Mesendoderm (in vitro differentiated cells): ENCODE measurements at regions not wholly inside any gene's neighbourhood (a gene's known extent, or its start where the extent isn't known, plus 50 kb on each side); places are given as distances from the start of the nearest gene placed in this dataset.
"Not testable (repeated sequence)": the region's sequence is repeated elsewhere in the genome, so short reads cannot be mapped to it uniquely, and the experiment has no call there.

ENCODE experiments used
- DNase-seq: peaks from one replicate; pipeline ENCODE4 v3.0.0; 2013
- H2AK5ac ChIP-seq: 2 replicates; pipeline ENCODE4 v1.6.1; 2013; ENCODE audit warnings: low read length, inconsistent platforms
- H2BK120ac ChIP-seq: 2 replicates; pipeline ENCODE4 v1.6.1; 2013; ENCODE audit warnings: low read depth, mild to moderate bottlenecking, low read length, moderate library complexity, mixed read lengths
- H2BK15ac ChIP-seq: replicated peaks from 2 replicates; pipeline ENCODE4 v1.6.1; 2013; ENCODE audit warnings: low read depth, mild to moderate bottlenecking, moderate library complexity
- H2BK5ac ChIP-seq: 2 replicates; pipeline ENCODE4 v1.6.1; 2013; ENCODE audit warnings: low read length, inconsistent platforms
- H3K18ac ChIP-seq: 2 replicates; pipeline ENCODE4 v1.6.1; 2013; ENCODE audit warnings: mild to moderate bottlenecking, low read length, mixed read lengths
- H3K23ac ChIP-seq: one replicate; pipeline ENCODE4 v1.6.1; 2013; ENCODE audit warnings: low read length
- H3K27ac ChIP-seq: 2 replicates; pipeline ENCODE4 v1.5.1; 2013; ENCODE audit warnings: low read depth, mild to moderate bottlenecking, inconsistent platforms, low read length, moderate library complexity
- H3K27me3 ChIP-seq: 2 replicates; pipeline ENCODE4 v1.6.1; 2013; ENCODE audit warnings: low read length, control low read depth, mild to moderate bottlenecking, inconsistent platforms; ENCODE audit not compliant: insufficient read depth, poor library complexity
- H3K36me3 ChIP-seq: 2 replicates; pipeline ENCODE4 v1.6.1; 2013; ENCODE audit warnings: low read length, inconsistent platforms; ENCODE audit not compliant: control insufficient read depth, insufficient read depth
- H3K4ac ChIP-seq: one replicate; pipeline ENCODE4 v1.6.1; 2013; ENCODE audit warnings: low read depth, mild to moderate bottlenecking, low read length, moderate library complexity
- H3K4me1 ChIP-seq: 2 replicates; pipeline ENCODE4 v1.6.1; 2013; ENCODE audit warnings: low read depth, low read length, inconsistent platforms; ENCODE audit not compliant: control insufficient read depth
- H3K4me2 ChIP-seq: 2 replicates; pipeline ENCODE4 v1.6.1; 2013; ENCODE audit warnings: low read length
- H3K4me3 ChIP-seq: 2 replicates; pipeline ENCODE4 v1.5.1; 2013; ENCODE audit warnings: mild to moderate bottlenecking, low read length
- H3K56ac ChIP-seq: one replicate; pipeline ENCODE4 v1.6.1; 2013; ENCODE audit warnings: low read length
- H3K79me1 ChIP-seq: 2 replicates; pipeline ENCODE4 v1.6.1; 2013; ENCODE audit warnings: low read length, inconsistent platforms
- H3K79me2 ChIP-seq: 2 replicates; pipeline ENCODE4 v1.6.1; 2013; ENCODE audit warnings: mild to moderate bottlenecking, low read length; ENCODE audit not compliant: control insufficient read depth, insufficient read depth
- H3K9ac ChIP-seq: 2 replicates; pipeline ENCODE4 v1.6.1; 2013; ENCODE audit warnings: low read length, inconsistent platforms
- H4K5ac ChIP-seq: one replicate; pipeline ENCODE4 v1.6.1; 2013; ENCODE audit warnings: low read length
- H4K8ac ChIP-seq: one replicate; pipeline ENCODE4 v1.6.1; 2013; ENCODE audit warnings: low read depth, mild to moderate bottlenecking, control low read depth, low read length, moderate library complexity
- WGBS: extraction: QIAGEN DNeasy Blood & Tissue Kit; methylation state at CpG from one replicate; pipeline ENCODE4 v1.1.7; 2013; ENCODE audit warnings: low lambda C conversion rate, missing lambda C conversion rate; ENCODE audit not compliant: insufficient coverage; ENCODE audit errors: extremely low coverage; 5-methylcytosine and 5-hydroxymethylcytosine counted together

DNA sequence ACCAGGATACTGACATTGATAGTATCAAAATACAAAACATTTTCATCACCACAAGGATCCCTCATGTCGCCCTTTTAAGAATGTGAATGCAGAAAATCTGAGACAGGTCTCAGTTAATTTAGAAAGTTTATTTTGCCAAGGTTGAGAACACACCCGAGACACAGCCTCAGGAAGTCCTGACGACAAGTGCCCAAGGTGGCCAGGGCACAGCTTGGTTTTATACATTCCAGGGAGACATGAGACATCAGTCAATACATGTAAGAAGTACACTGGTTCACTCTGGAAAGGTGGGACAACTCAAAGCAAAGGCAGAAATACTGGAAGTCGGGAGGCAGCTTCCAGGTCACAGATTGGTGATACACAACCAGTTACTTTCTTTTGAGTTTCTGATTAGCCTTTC is 235.2 kb upstream of the KRR1 start:
- no peak overlapping the region for H3K23ac ChIP-seq
- H3K4me2 ChIP-seq = no peak overlapping the region
- no peaks in the 10 kb centered on the region for H3K36me3 ChIP-seq
- no peaks in the 10 kb centered on the region for H3K79me1 ChIP-seq
- no peak overlapping the region for H3K4ac ChIP-seq
- H3K9ac ChIP-seq = no peak overlapping the region
- no peak overlapping the region for H2BK120ac ChIP-seq
- H3K4me1 ChIP-seq = peaks cover 13% of the 10 kb centered on the region
- no peak for DNase-seq
- no peaks in the 10 kb centered on the region for H3K27me3 ChIP-seq
- no peak overlapping the region for H3K56ac ChIP-seq
- H3K18ac ChIP-seq = no peak overlapping the region
- no peak overlapping the region for H2BK5ac ChIP-seq
- H3K79me2 ChIP-seq = no peaks in the 10 kb centered on the region
- no peak overlapping the region for H2AK5ac ChIP-seq
- H3K27ac ChIP-seq = no peak overlapping the region
- H3K4me3 ChIP-seq = no peak overlapping the region
- no peak overlapping the region for H4K8ac ChIP-seq
- no CpG with 5 or more reads among the region's 4 CpGs for WGBS
- H2BK15ac ChIP-seq = no peak overlapping the region
- H4K5ac ChIP-seq = no peak overlapping the region

GRCh38 chr12:75744607-75745256 is 233.3 kb upstream of the KRR1 start:
- Histone ChIP-seq H3K27me3 (no peaks in the 10 kb centered on the region), H3K27ac (no peak overlapping the region), H3K4me3 (no peak overlapping the region), H2BK15ac (peak overlapping the region; percentile 23), H3K56ac (no peak overlapping the region), H3K18ac (peak overlapping the region; percentile 8), H3K9ac (no peak overlapping the region), H2BK120ac (no peak overlapping the region), H3K4ac (no peak overlapping the region), H2BK5ac (no peak overlapping the region), H3K23ac (no peak overlapping the region), H3K4me2 (no peak overlapping the region), H3K79me1 (no peaks in the 10 kb centered on the region), H4K8ac (no peak overlapping the region), H3K36me3 (no peaks in the 10 kb centered on the region), H2AK5ac (no peak overlapping the region), H3K79me2 (no peaks in the 10 kb centered on the region), H3K4me1 (peaks cover 13% of the 10 kb centered on the region), H4K5ac (no peak overlapping the region)
- peak; percentile 88 for DNase-seq
- WGBS = no CpG with 5 or more reads among the region's 1 CpG

- H3K27me3 ChIP-seq = no peaks in the 10 kb centered on the region
- no CpG with 5 or more reads among the region's 1 CpG for WGBS
- no peak overlapping the region for H2BK5ac ChIP-seq
- no peak overlapping the region for H3K4ac ChIP-seq
- no peak overlapping the region for H3K9ac ChIP-seq
- H2AK5ac ChIP-seq = no peak overlapping the region
- no peak overlapping the region for H3K4me3 ChIP-seq
- H3K4me2 ChIP-seq = no peak overlapping the region
- no peaks in the 10 kb centered on the region for H3K79me2 ChIP-seq
- H3K4me1 ChIP-seq = peaks cover 13% of the 10 kb centered on the region
- no peak for DNase-seq
- H4K5ac ChIP-seq = no peak overlapping the region
- no peak overlapping the region for H4K8ac ChIP-seq
- no peak overlapping the region for H3K23ac ChIP-seq
- no peak overlapping the region for H2BK15ac ChIP-seq
- peak overlapping the region; percentile 39 for H3K18ac ChIP-seq
- H2BK120ac ChIP-seq = no peak overlapping the region
- no peaks in the 10 kb centered on the region for H3K36me3 ChIP-seq
- H3K56ac ChIP-seq = no peak overlapping the region
- no peak overlapping the region for H3K27ac ChIP-seq
- no peaks in the 10 kb centered on the region for H3K79me1 ChIP-seq
These were observed 231.6 kb upstream of the KRR1 start for GRCh38 chr12:75742961-75743360.

GRCh38 chr12:75742048-75742447 is 230.6 kb upstream of the KRR1 start:
- H3K27ac ChIP-seq = no peak overlapping the region
- no peak for DNase-seq
- H4K5ac ChIP-seq = no peak overlapping the region
- H3K27me3 ChIP-seq = no peaks in the 10 kb centered on the region
- H3K4me2 ChIP-seq = no peak overlapping the region
- no peak overlapping the region for H3K23ac ChIP-seq
- no peak overlapping the region for H2BK120ac ChIP-seq
- no peak overlapping the region for H3K18ac ChIP-seq
- H2BK15ac ChIP-seq = no peak overlapping the region
- no peaks in the 10 kb centered on the region for H3K79me1 ChIP-seq
- peaks cover 13% of the 10 kb centered on the region for H3K4me1 ChIP-seq
- H3K36me3 ChIP-seq = no peaks in the 10 kb centered on the region
- no peak overlapping the region for H3K4me3 ChIP-seq
- no peak overlapping the region for H3K4ac ChIP-seq
- no peak overlapping the region for H2AK5ac ChIP-seq
- H3K79me2 ChIP-seq = no peaks in the 10 kb centered on the region
- H3K9ac ChIP-seq = no peak overlapping the region
- H2BK5ac ChIP-seq = no peak overlapping the region
- no peak overlapping the region for H3K56ac ChIP-seq
- no peak overlapping the region for H4K8ac ChIP-seq
- no CpG with 5 or more reads among the region's 4 CpGs for WGBS

DNA sequence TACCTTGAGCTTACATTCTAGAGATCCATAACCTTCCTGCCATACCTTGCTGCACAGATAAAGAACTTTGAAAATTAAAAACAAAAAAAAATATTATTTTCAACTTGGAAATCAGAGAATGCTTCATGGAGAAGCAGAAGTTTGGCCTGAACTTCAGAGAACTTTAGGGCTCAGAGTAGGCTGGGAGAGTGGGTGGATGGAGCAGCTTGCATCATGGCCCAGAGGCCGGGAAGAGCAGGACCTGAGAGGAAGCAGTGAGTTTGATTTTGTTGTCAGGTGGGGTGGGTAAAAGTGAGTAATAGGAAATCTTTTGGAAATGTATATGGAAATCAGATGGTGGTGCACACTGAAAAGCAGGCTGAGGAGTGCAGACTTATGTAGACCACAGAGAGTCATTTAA is 228.5 kb upstream of the KRR1 start:
- H3K56ac ChIP-seq = no peak overlapping the region
- no peaks in the 10 kb centered on the region for H3K27me3 ChIP-seq
- H3K79me1 ChIP-seq = no peaks in the 10 kb centered on the region
- H3K9ac ChIP-seq = no peak overlapping the region
- no peak overlapping the region for H3K23ac ChIP-seq
- H3K4ac ChIP-seq = no peak overlapping the region
- H3K4me2 ChIP-seq = no peak overlapping the region
- no peak overlapping the region for H4K5ac ChIP-seq
- no peak for DNase-seq
- no CpG with 5 or more reads among the region's 1 CpG for WGBS
- no peak overlapping the region for H3K27ac ChIP-seq
- H3K18ac ChIP-seq = no peak overlapping the region
- no peaks in the 10 kb centered on the region for H3K36me3 ChIP-seq
- H2AK5ac ChIP-seq = no peak overlapping the region
- no peaks in the 10 kb centered on the region for H3K79me2 ChIP-seq
- H2BK5ac ChIP-seq = no peak overlapping the region
- H4K8ac ChIP-seq = no peak overlapping the region
- H3K4me1 ChIP-seq = peaks cover 5% of the 10 kb centered on the region
- no peak overlapping the region for H3K4me3 ChIP-seq
- H2BK120ac ChIP-seq = no peak overlapping the region
- no peak overlapping the region for H2BK15ac ChIP-seq

DNA sequence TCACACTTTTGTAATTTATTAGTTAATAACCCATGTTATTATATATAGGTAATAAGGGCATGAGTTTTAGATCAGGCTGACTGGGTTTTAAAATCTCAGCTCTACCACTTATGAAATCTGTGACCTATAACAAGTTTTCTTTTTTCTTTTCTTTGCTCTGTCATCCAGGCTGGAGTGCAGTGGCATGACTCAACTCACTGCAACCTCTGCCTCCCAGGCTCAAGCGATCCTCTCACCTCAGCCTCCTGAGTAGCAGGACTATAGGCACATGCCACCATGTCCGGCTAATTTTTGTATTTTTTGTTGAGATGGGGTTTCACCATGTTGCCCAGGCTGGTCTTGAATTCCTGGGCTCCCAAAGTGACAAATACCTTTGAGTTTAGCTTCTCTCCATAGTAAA is 227.7 kb upstream of the KRR1 start:
- H3K9ac ChIP-seq, H2BK15ac ChIP-seq, DNase-seq, H3K4ac ChIP-seq, H2BK120ac ChIP-seq, H3K36me3 ChIP-seq, H3K56ac ChIP-seq, H3K27me3 ChIP-seq, H2AK5ac ChIP-seq, H3K27ac ChIP-seq, H3K4me2 ChIP-seq, H3K79me1 ChIP-seq, H3K79me2 ChIP-seq, H3K18ac ChIP-seq, H3K4me3 ChIP-seq, H3K4me1 ChIP-seq, H2BK5ac ChIP-seq, H3K23ac ChIP-seq, H4K5ac ChIP-seq: not testable (repeated sequence)
- no CpG with 5 or more reads among the region's 2 CpGs for WGBS
- H4K8ac ChIP-seq = peak overlapping the region; percentile 42
